ENCODE measurements at regions not wholly inside any gene's neighbourhood (a gene's known extent, or its start where the extent isn't known, plus 50 kb on each side); places are given as distances from the start of the nearest gene placed in this dataset.

DNA sequence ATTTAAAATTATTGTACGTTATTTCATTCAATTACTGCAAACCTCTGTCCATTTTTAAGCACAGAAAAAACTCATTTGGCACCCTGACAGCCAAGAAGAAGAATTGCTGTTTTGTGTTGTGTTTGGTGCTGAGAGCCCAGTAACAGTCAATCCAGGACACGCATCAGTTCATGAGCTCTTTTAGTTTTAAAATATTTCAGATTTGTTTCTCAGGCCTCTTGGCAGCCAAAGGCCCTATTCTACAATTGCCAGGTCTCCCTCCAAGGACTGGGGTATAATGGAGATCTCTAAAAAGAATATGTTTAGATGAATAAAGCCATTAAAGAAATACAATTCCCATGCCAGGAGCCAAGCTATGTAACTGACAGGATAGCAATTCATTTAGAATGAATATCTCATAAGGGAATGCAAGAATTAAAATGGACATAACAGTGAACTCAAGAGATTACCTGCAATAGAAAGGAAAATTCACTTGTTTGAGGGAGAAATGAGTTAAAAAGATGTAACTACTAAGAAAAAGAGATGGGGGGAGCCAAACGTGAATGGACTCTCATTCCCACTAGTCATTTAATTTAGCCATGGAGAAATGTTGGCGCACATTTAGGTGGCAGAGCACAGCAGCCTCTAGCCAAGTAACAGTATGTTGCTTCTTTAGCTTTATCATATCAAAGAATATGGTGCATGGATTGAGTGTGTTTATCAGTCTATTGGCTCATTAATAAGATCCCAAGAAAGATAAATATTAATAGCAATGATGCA is 140.6 kb upstream of the PELI2 start:
- DNase-seq (ENCODE audit: low read depth, low spot score) (no peak), FAIRE-seq (no peak)
- H3K9ac ChIP-seq (replicated peaks; ENCODE audit: extremely low read depth, insufficient read depth, low read length), result no peak overlapping the region
- no peak overlapping the region for H2AFZ ChIP-seq (ENCODE audit: low read depth, low read length)
- no peaks in the 10 kb centered on the region for H3K36me3 ChIP-seq (ENCODE audit: control insufficient read depth in 2 of 2, extremely low read depth in 1 of 2, insufficient read depth in 2 of 2, low read length in 2 of 2)
- H3K27me3 ChIP-seq (ENCODE audit: control insufficient read depth in 2 of 2, insufficient read depth in 2 of 2, low read length in 2 of 2), result no peaks in the 10 kb centered on the region
- ChIA-PET CTCF (no interaction called here), POLR2A (no interaction called here)
- H4K20me1 ChIP-seq (replicated peaks; ENCODE audit: control insufficient read depth, extremely low read depth, insufficient read depth, low read length), result no peaks in the 10 kb centered on the region
- TF ChIP-seq FOS (IDR thresholded peaks at IDR 0.05; ENCODE audit: borderline replicate concordance, insufficient read depth, low read length), result no peak
- TF ChIP-seq MAX (IDR thresholded peaks at IDR 0.05; ENCODE audit: insufficient read depth, insufficient read length), result no peak
- TF ChIP-seq POLR2A (IDR thresholded peaks at IDR 0.05; ENCODE audit: low read depth, low read length), result no peak
- no peak for TF ChIP-seq POLR2AphosphoS5 (IDR thresholded peaks at IDR 0.05; ENCODE audit: insufficient read depth, low read depth, low read length)
- TF ChIP-seq JUN (IDR thresholded peaks at IDR 0.05; ENCODE audit: borderline replicate concordance, insufficient read depth, insufficient read length, low read depth), result no peak
- TF ChIP-seq MYC (IDR thresholded peaks at IDR 0.05; ENCODE audit: low read depth, low read length), result no peak
- TF ChIP-seq EZH2 (IDR thresholded peaks at IDR 0.05; ENCODE audit: borderline replicate concordance, low read depth, low read length, severe bottlenecking), result no peak
- TF ChIP-seq CTCF (IDR thresholded peaks at IDR 0.05; ENCODE audit: extremely low read depth in 1 of 2, insufficient read depth in 1 of 2, low read depth in 1 of 2, low read length in 2 of 2), result no peak
- no peak for TF ChIP-seq GATA2 (IDR thresholded peaks at IDR 0.05; ENCODE audit: insufficient read depth, insufficient read length, low read depth, low read length)
- no peak overlapping the region for H3K27ac ChIP-seq (ENCODE audit: insufficient read depth, low read depth, low read length)
- H3K79me2 ChIP-seq (ENCODE audit: control insufficient read depth, insufficient read depth, low read length), result no peaks in the 10 kb centered on the region
- intact Hi-C loops (cut with micrococcal nuclease), result no loop called here
- no peaks in the 10 kb centered on the region for H3K9me1 ChIP-seq (replicated peaks; ENCODE audit: control insufficient read depth, extremely low read depth, insufficient read depth, low read length)
- BruUV-seq (replicated peaks), result no TSS peak
- no peaks in the 10 kb centered on the region for H3K4me1 ChIP-seq (ENCODE audit: control insufficient read depth, extremely low read depth, insufficient read depth, low read length)
- no peak overlapping the region for H3K4me3 ChIP-seq (replicated peaks in 1 of 3; ENCODE audit: insufficient read depth in 1 of 3, low read depth in 1 of 3, low read length in 3 of 3)
- H3K9me3 ChIP-seq (replicated peaks; ENCODE audit: control insufficient read depth, insufficient read depth, low read length), result no peaks in the 10 kb centered on the region
- dilution Hi-C loops (cut with MboI; ENCODE audit: extremely low pct_ligation_motif_present, low sequenced_read_pairs), result no loop called here
- no peak overlapping the region for H3K4me2 ChIP-seq (ENCODE audit: insufficient read depth, low read length)
